MM.1S (cell line): ENCODE measurements at regions not wholly inside any gene's neighbourhood (a gene's known extent, or its start where the extent isn't known, plus 50 kb on each side); places are given as distances from the start of the nearest gene placed in this dataset.
"Not testable (repeated sequence)": the region's sequence is repeated elsewhere in the genome, so short reads cannot be mapped to it uniquely, and the experiment has no call there.

ENCODE experiments used
- DNase-seq: peaks from one replicate; pipeline ENCODE4 v3.0.0-alpha.2; 2015
- H2AFZ ChIP-seq: fragments of 300-600 bp; sonication (generic); 2 replicates; pipeline ENCODE4 v1.6.0; 2016; ENCODE audit warnings: antibody characterized with exemption, low read length
- H3F3A ChIP-seq: fragments of 300-600 bp; sonication (generic); 2 replicates; pipeline ENCODE4 v1.6.1; 2016; ENCODE audit warnings: mild to moderate bottlenecking, antibody characterized with exemption, low read length, moderate library complexity, mixed read lengths; ENCODE audit not compliant: insufficient read depth
- H3K27ac ChIP-seq: fragments of 300-600 bp; sonication (generic); 2 replicates; pipeline ENCODE4 v1.5.1; 2016; ENCODE audit warnings: mild to moderate bottlenecking, low read length
- H3K27me3 ChIP-seq: fragments of 300-600 bp; sonication (generic); replicated peaks from 2 replicates; pipeline ENCODE4 v1.6.0; 2016; ENCODE audit warnings: low read length; ENCODE audit not compliant: insufficient read depth
- H3K36me3 ChIP-seq: fragments of 300-600 bp; sonication (generic); replicated peaks from 2 replicates; pipeline ENCODE4 v1.6.1; 2016; ENCODE audit warnings: mild to moderate bottlenecking, low read length, mixed read lengths; ENCODE audit not compliant: insufficient read depth
- H3K4me1 ChIP-seq: fragments of 300-600 bp; sonication (generic); 2 replicates; pipeline ENCODE4 v1.6.1; 2016; ENCODE audit warnings: low read length, mixed read lengths
- H3K4me2 ChIP-seq: fragments of 300-600 bp; sonication (generic); 2 replicates; pipeline ENCODE4 v1.6.0; 2016; ENCODE audit warnings: low read depth, low read length
- H3K4me3 ChIP-seq: fragments of 300-600 bp; sonication (generic); 2 replicates; pipeline ENCODE4 v1.5.1; 2016; ENCODE audit warnings: low read length, mixed read lengths
- H3K79me2 ChIP-seq: fragments of 300-600 bp; sonication (generic); 2 replicates; pipeline ENCODE4 v1.6.1; 2016; ENCODE audit warnings: mixed run types, low read length, mixed read lengths
- H3K9ac ChIP-seq: fragments of 300-600 bp; sonication (generic); 2 replicates; pipeline ENCODE4 v1.6.1; 2016; ENCODE audit warnings: low read length, mixed read lengths
- H3K9me2 ChIP-seq: fragments of 300-600 bp; sonication (generic); replicated peaks from 2 replicates; pipeline ENCODE4 v1.6.1; 2016; ENCODE audit warnings: mild to moderate bottlenecking, low read length, mixed read lengths; ENCODE audit not compliant: insufficient read depth
- H3K9me3 ChIP-seq: fragments of 300-600 bp; sonication (generic); replicated peaks from 2 replicates; pipeline ENCODE4 v1.6.1; 2016; ENCODE audit warnings: mild to moderate bottlenecking, low read length, mixed read lengths; ENCODE audit not compliant: insufficient read depth
- H4K20me1 ChIP-seq: fragments of 300-600 bp; sonication (generic); 2 replicates; pipeline ENCODE4 v1.6.1; 2016; ENCODE audit warnings: mild to moderate bottlenecking, low read length, moderate library complexity, mixed read lengths; ENCODE audit not compliant: insufficient read depth

DNA sequence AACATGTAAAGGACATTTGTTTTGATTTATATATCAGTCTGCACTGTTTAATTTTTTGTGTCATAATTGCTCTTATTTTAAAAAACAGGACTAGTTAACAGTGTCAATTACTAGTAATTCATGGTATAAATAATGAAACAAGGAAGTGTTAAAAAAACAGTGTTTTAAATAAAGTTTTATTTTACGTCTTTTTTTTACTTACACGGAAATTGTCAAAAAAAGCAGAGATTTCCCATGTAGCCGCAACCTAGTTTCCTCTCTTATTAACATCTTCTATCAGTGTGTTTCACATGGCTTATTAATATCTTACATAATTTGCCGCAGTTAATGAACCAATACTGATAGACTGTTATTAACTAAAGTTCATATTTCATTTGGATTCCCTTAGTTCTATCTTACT is 301.8 kb downstream of the RTP5 start:
- not testable (repeated sequence) for H3K9me2 ChIP-seq, H3K27me3 ChIP-seq, H3K4me2 ChIP-seq, H3F3A ChIP-seq, DNase-seq, H3K36me3 ChIP-seq, H3K9ac ChIP-seq, H3K4me3 ChIP-seq, H3K9me3 ChIP-seq, H3K79me2 ChIP-seq, H4K20me1 ChIP-seq, H3K27ac ChIP-seq, H2AFZ ChIP-seq, H3K4me1 ChIP-seq
